ENCODE measurements at regions not wholly inside any gene's neighbourhood (a gene's known extent, or its start where the extent isn't known, plus 50 kb on each side); places are given as distances from the start of the nearest gene placed in this dataset.

DNA sequence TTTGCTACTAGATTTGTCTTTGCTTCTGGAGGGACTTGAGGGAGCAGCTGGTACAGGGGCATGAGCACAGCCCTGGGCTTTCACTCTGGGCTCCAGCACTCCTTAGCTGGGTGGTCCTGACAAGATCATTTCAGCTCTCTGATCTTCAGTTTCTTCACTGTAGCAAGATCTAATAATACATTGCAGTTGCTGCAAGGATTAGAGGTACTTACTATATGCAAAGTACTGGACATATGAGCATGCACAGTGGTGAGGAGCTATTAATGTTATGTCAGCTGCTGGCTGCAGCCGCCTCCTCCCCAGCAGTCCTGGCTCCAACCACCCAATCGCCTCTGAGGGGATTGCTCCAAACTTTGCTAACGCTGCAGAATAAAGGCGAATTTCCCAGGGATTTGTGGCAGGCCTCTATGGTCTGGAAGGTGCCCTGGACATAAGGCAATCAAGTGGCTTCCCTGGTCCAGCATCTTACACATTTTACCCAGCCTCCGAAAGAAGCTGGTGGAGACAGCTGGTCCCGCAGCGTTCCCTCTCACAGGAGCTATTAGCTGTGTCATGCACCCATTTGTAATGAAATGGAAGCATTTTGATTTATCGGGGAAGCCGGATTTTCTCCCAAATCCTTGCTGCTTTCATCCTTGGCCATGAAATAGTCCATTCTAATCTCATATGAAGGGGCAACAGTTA, 96.7 kb downstream of the RHOB start:
- TF ChIP-seq, protein P1, sequence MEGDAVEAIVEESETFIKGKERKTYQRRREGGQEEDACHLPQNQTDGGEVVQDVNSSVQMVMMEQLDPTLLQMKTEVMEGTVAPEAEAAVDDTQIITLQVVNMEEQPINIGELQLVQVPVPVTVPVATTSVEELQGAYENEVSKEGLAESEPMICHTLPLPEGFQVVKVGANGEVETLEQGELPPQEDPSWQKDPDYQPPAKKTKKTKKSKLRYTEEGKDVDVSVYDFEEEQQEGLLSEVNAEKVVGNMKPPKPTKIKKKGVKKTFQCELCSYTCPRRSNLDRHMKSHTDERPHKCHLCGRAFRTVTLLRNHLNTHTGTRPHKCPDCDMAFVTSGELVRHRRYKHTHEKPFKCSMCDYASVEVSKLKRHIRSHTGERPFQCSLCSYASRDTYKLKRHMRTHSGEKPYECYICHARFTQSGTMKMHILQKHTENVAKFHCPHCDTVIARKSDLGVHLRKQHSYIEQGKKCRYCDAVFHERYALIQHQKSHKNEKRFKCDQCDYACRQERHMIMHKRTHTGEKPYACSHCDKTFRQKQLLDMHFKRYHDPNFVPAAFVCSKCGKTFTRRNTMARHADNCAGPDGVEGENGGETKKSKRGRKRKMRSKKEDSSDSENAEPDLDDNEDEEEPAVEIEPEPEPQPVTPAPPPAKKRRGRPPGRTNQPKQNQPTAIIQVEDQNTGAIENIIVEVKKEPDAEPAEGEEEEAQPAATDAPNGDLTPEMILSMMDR (IDR thresholded peaks at IDR 0.05; ENCODE audit: borderline replicate concordance, control extremely low read depth, extremely low read depth, insufficient read depth, missing control alignments): no peak
- DNase-seq (ENCODE audit: low spot score): no peak
- in situ Hi-C loops (cut with MboI; ENCODE audit: low sequenced_read_pairs, unreplicated experiment): no loop called here

DNA sequence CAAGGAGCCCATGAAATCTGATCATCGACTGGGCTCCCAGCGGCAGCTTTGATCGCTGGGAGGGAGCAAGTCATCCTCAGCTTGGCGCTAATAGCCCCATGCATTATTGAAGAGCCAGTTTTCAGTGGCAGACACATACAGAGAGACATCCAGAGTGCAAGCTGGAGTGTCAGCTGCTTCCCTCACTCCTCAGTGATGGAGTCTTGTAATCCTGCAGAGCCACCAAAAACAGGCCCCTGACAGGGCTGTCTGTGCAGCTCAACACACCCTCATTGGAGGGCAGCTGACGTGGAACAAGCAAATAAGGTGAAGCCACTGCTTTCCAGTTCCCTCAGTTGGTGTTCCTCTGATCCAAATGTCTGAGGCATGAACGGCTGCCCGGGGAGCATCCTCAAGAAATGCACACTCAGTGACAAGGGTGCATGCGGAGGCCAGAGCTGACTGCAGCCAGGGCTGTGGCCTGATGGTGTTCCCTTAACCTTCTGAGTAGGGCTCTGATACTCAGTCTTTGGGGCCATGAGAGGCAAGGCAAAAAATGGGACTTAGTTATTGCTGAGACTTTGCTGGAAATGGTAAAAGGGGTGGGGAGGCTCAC, 97.4 kb downstream of the RHOB start:
- in situ Hi-C loops (cut with MboI; ENCODE audit: low sequenced_read_pairs, unreplicated experiment): no loop called here
- no peak for DNase-seq (ENCODE audit: low spot score)

DNA sequence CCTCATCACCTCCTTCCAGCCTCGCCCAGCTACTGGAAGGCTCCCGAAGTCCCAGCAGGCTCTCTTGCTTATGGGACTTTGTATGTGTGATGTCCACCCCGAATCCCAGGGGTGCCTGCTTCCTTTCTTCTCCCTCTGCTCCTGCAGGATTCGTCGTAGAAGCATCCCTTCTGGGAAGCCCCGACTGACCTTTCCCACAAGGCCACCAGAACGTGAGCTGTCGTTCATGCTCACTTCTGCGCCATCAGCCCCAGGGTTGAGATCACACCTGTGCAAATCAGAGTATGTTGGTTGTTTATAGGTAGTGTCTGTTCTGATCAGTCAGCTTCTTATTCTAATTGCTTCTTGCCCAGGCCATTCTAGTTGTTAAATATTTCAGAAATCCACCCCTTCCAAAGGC, 101.8 kb downstream of the HS1BP3 start:
- in situ Hi-C loops (cut with MboI; ENCODE audit: low sequenced_read_pairs, unreplicated experiment): no loop called here
- TF ChIP-seq, protein P1 (IDR thresholded peaks at IDR 0.05; ENCODE audit: borderline replicate concordance, control extremely low read depth, extremely low read depth, insufficient read depth, missing control alignments): no peak
- DNase-seq (ENCODE audit: low spot score): no peak

More for the DNA sequence above, 97.4 kb downstream of the RHOB start:
- TF ChIP-seq, protein P1 (IDR thresholded peaks at IDR 0.05; ENCODE audit: borderline replicate concordance, control extremely low read depth, extremely low read depth, insufficient read depth, missing control alignments): no peak

DNA sequence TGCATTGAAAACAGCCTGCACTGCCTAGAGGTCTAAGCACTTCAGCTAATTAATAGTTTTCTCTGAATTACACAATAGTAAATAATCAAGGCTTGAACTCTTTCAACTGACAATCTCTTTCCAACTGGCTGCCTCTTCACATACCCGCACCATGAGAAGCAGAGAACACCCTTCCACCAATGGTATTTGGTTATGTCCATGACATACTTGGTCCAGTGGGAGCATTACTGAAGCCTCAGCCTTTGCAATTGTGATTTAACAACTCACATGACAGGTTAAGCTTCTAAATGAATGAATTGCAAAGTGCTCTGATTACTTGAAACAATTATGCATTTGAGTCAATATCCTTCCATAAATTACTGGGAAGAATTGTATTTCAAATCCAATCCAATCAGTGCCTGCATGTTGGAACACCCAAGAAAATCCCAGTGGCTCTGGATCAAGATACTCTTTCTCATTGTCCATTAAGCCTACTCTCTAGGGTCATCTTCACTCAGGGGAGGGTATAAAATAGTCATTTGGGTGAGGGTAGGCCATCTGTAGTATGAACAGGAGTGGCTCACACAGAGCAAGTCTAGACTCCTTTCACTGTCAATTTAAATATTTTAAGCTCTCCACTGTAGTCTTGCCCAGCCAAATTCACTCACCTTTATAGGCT, 101.1 kb downstream of the HS1BP3 start:
- no peak for DNase-seq (ENCODE audit: low spot score)
- in situ Hi-C loops (cut with MboI; ENCODE audit: low sequenced_read_pairs, unreplicated experiment): no loop called here
- TF ChIP-seq, protein P1 (IDR thresholded peaks at IDR 0.05; ENCODE audit: borderline replicate concordance, control extremely low read depth, extremely low read depth, insufficient read depth, missing control alignments): no peak

DNA sequence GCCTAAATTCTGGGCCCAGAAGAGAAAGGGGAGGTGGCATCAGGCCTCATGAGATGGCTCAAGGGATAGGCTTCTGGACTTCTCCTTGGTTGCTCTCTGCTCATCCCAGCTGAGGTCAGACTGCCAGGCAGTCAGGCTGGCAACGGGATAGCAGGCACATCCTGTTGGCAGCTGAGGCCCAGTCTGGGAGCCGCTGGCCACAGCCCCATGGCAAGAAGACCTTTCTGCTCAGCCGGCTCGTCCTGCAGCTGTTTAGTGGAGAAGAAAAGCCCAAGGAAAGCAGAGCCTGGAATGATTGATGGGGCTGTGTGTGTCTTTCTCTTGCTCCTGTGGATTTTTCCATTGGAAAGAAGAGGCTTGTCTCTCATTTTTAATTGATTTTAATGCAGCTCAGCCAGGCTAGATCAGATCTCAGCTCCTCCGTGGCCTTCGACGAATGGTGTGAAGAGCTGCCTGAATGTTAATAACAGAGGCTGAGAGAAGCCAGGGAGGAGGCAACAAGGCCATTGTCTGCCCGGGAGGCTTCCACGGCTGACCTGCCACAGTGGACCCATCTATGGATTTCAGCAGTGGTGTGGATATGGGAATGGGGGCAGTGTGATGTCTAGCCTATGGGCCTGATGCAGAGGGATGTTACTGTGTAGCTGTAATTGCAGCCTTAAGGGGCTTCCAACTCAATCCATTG, 99.5 kb downstream of the HS1BP3 start:
- TF ChIP-seq, protein P1 (IDR thresholded peaks at IDR 0.05; ENCODE audit: borderline replicate concordance, control extremely low read depth, extremely low read depth, insufficient read depth, missing control alignments): no peak
- in situ Hi-C loops (cut with MboI; ENCODE audit: low sequenced_read_pairs, unreplicated experiment): no loop called here
- no peak for DNase-seq (ENCODE audit: low spot score)

DNA sequence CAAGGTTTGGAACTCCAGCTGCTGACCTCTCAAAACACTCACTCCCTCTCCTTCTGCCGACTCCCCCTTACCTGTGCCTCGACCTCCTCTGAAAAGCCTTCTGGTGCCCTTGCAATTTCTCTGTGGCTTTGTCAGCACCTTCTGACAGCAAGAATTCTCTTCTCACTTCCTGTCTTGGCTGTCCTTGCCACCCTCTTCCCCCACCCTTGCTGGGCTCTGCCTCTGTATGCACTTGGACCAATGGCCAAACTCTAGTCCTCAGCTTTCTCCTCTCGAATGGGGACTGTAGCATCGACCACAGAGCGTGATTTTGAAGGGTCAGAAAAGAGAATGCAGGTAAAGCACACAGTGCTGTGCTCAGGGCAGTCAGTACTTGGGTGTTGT, 99.0 kb downstream of the HS1BP3 start:
- in situ Hi-C loops (cut with MboI; ENCODE audit: low sequenced_read_pairs, unreplicated experiment): no loop called here
- TF ChIP-seq, protein P1 (IDR thresholded peaks at IDR 0.05; ENCODE audit: borderline replicate concordance, control extremely low read depth, extremely low read depth, insufficient read depth, missing control alignments): no peak
- no peak for DNase-seq (ENCODE audit: low spot score)
